HCT116 (cell line): ENCODE measurements at regions not wholly inside any gene's neighbourhood (a gene's known extent, or its start where the extent isn't known, plus 50 kb on each side); places are given as distances from the start of the nearest gene placed in this dataset.

Source experiments
- CTCF ChIP-seq, 3 experiments: fragments of 200-600 bp in 1 of 3; sonication (generic) in 1 of 3; IDR thresholded peaks in 2 of 3; conservative IDR thresholded peaks in 1 of 3; 2 replicates each; pipeline ENCODE4 v1.5.1; 2012 to 2017; ENCODE audit warnings: low read depth in 2 of 3, low read length in 2 of 3, antibody characterized with exemption in 1 of 3, borderline replicate concordance in 1 of 3, control low read depth in 1 of 3, mild to moderate bottlenecking in 1 of 3, mixed read lengths in 1 of 3, mixed run types in 1 of 3, moderate library complexity in 1 of 3; ENCODE audit not compliant: insufficient read depth in 1 of 3
- EZH2 ChIP-seq: fragments of 200-600 bp; sonication (generic); IDR thresholded peaks from 2 replicates; pipeline ENCODE4 v1.6.1; 2017; ENCODE audit warnings: antibody characterized with exemption, mixed run types
- EZH2phosphoT487 ChIP-seq: fragments of 200-600 bp; IDR thresholded peaks from 2 replicates; pipeline ENCODE4 v1.6.1; 2018; ENCODE audit warnings: antibody characterized with exemption, borderline replicate concordance
- JUND ChIP-seq: IDR thresholded peaks from 2 replicates; pipeline ENCODE4 v1.6.1; 2012
- MAX ChIP-seq: IDR thresholded peaks from 2 replicates; pipeline ENCODE4 v1.6.1; 2012
- POLR2A ChIP-seq: IDR thresholded peaks from 2 replicates; pipeline ENCODE4 v1.7.0; 2011; ENCODE audit warnings: borderline replicate concordance; ENCODE audit not compliant: insufficient read depth, insufficient read length; ENCODE audit errors: extremely low read depth
- POLR2AphosphoS5 ChIP-seq: IDR thresholded peaks from 2 replicates; pipeline ENCODE4 v1.6.1; 2011; ENCODE audit warnings: mild to moderate bottlenecking, low read depth, low read length, moderate library complexity
- RAD21 ChIP-seq: IDR thresholded peaks from 2 replicates; pipeline ENCODE4 v1.6.1; 2012; ENCODE audit warnings: low read depth, mild to moderate bottlenecking
- REST ChIP-seq: IDR thresholded peaks from 2 replicates; pipeline ENCODE4 v1.6.1; 2012; ENCODE audit warnings: low read depth
- YY1 ChIP-seq: IDR thresholded peaks from 2 replicates; pipeline ENCODE4 v1.6.1; 2011; ENCODE audit warnings: low read length, low read depth, moderate library complexity, mild to moderate bottlenecking; ENCODE audit not compliant: insufficient replicate concordance; ENCODE audit errors: extremely low read depth
- ZBTB33 ChIP-seq: IDR thresholded peaks from 2 replicates; pipeline ENCODE4 v1.6.1; 2011; ENCODE audit warnings: mild to moderate bottlenecking, low read length, moderate library complexity; ENCODE audit not compliant: insufficient replicate concordance; ENCODE audit errors: extremely low read depth

GRCh38 chr3:191869738-191870415, 408.9 kb downstream of the PYDC2 start:
- TF ChIP-seq CTCF (IDR thresholded peaks at IDR 0.05 in 2 of 3, conservative IDR thresholded peaks at IDR 0.05 in 1 of 3; ENCODE audit: borderline replicate concordance in 1 of 3, insufficient read depth in 1 of 3, low read depth in 2 of 3, low read length in 2 of 3), result no peak
- no peak for TF ChIP-seq MAX
- no peak for TF ChIP-seq POLR2AphosphoS5
- no peak for TF ChIP-seq EZH2phosphoT487
- no peak for TF ChIP-seq EZH2
- no peak for TF ChIP-seq REST
- no peak for TF ChIP-seq RAD21
- TF ChIP-seq YY1, result no peak
- no peak for TF ChIP-seq POLR2A
- TF ChIP-seq ZBTB33, result no peak
- no peak for TF ChIP-seq JUND
